Breast epithelium (tissue), 4 donors: ENCODE measurements at regions not wholly inside any gene's neighbourhood (a gene's known extent, or its start where the extent isn't known, plus 50 kb on each side); places are given as distances from the start of the nearest gene placed in this dataset.

Experiments
- DNase-seq, 2 donors: peaks; one replicate each; pipeline ENCODE4 v3.0.0-alpha.2; 2019; ENCODE audit warnings: low spot score in 2 of 2
- H3K27ac ChIP-seq, 2 donors: fragments of 200-600 bp; sonication (generic) in 1 of 2; one replicate each; pipeline ENCODE4 v1.5.1; 2016 to 2019; ENCODE audit warnings: mild to moderate bottlenecking in 1 of 2
- H3K27me3 ChIP-seq, 2 donors: fragments of 200-600 bp; sonication (generic) in 1 of 2; one replicate each; pipeline versions ENCODE4 v1.5.1 to v1.6.0; 2017 to 2019; ENCODE audit warnings: control low read depth in 1 of 2, mild to moderate bottlenecking in 1 of 2
- H3K36me3 ChIP-seq: fragments of 200-600 bp; one replicate; pipeline ENCODE4 v1.5.1; 2019
- H3K4me1 ChIP-seq, 2 donors: fragments of 200-600 bp; sonication (generic); one replicate each; pipeline ENCODE4 v1.5.1; 2016 to 2019; ENCODE audit warnings: control low read depth in 1 of 2
- H3K4me3 ChIP-seq, 3 donors: fragments of 200-600 bp; sonication (generic); 1 replicate in 2 of 3; 2 replicates in 1 of 3; pipeline ENCODE4 v1.5.1; 2016 to 2019; ENCODE audit warnings: mild to moderate bottlenecking in 3 of 3, moderate library complexity in 2 of 3
- H3K9me3 ChIP-seq, 2 donors: fragments of 200-600 bp; sonication (generic) in 1 of 2; one replicate each; pipeline ENCODE4 v1.5.1; 2016 to 2019; ENCODE audit warnings: control low read depth in 1 of 2
- POLR2A ChIP-seq: fragments of 450-650 bp; IDR thresholded peaks from one replicate; pipeline ENCODE4 v1.6.1; 2016; ENCODE audit warnings: antibody characterized with exemption, mild to moderate bottlenecking, moderate library complexity
- POLR2AphosphoS5 ChIP-seq, 3 donors: sonication (generic); formaldehyde crosslinking; IDR thresholded peaks; one replicate each; pipeline ENCODE4 v1.6.1; 2017; ENCODE audit warnings: antibody characterized with exemption in 3 of 3
- intact Hi-C: fragments of 100-400 bp; cut with DNase I; formaldehyde crosslinking; loops from one replicate; pipeline ENCODE4 v1.15.1; 2023; ENCODE audit warnings: low total_unique reads
- TF ChIP-seq, protein P1 (sequence below), 3 donors: fragments of 450-650 bp; IDR thresholded peaks; one replicate each; pipeline ENCODE4 v1.5.1; 2016 to 2017; ENCODE audit warnings: antibody characterized with exemption in 3 of 3, mild to moderate bottlenecking in 3 of 3, moderate library complexity in 3 of 3

DNA sequence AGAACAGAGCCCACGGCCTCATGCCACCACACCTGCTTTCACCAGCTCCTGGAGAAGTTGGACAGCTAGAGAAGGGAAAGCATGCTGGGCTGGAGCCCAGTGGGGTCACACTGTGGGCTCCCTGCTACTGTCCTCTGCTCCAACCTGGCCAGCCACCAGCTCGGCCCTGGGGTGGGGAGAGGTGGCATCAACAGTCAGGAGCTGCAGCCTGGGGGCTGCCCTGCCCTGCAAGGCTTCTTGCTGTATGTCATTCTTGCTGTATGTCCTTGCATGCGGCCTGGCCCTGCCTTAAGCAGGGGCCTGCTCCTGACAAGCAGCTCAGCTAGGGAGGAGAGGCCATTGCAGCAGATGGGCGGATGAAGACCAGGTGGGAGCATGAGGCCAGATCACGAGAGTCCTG lies 50.7 kb upstream of the CCL2 start:
- no peak for TF ChIP-seq POLR2A
- TF ChIP-seq, protein P1, sequence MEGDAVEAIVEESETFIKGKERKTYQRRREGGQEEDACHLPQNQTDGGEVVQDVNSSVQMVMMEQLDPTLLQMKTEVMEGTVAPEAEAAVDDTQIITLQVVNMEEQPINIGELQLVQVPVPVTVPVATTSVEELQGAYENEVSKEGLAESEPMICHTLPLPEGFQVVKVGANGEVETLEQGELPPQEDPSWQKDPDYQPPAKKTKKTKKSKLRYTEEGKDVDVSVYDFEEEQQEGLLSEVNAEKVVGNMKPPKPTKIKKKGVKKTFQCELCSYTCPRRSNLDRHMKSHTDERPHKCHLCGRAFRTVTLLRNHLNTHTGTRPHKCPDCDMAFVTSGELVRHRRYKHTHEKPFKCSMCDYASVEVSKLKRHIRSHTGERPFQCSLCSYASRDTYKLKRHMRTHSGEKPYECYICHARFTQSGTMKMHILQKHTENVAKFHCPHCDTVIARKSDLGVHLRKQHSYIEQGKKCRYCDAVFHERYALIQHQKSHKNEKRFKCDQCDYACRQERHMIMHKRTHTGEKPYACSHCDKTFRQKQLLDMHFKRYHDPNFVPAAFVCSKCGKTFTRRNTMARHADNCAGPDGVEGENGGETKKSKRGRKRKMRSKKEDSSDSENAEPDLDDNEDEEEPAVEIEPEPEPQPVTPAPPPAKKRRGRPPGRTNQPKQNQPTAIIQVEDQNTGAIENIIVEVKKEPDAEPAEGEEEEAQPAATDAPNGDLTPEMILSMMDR (IDR thresholded peaks at IDR 0.05), result no peak
- TF ChIP-seq POLR2AphosphoS5 (IDR thresholded peaks at IDR 0.05), result no peak
- Histone ChIP-seq H3K36me3 (no peaks in the 10 kb centered on the region), H3K4me1 (no peaks in the 10 kb centered on the region), H3K4me3 (no peak overlapping the region), H3K9me3 (peaks cover 0 to 5% of the 10 kb centered on the region in 2 donors), H3K27me3 (no peaks in the 10 kb centered on the region), H3K27ac (no peak overlapping the region)
- no peak for DNase-seq
- intact Hi-C loops, result loop anchor here (10.0 kb wide), 1 partner anchor 160 kb away; the partner anchor contains the start of gene CCL1
